GM12878 (cell line): ENCODE measurements at regions not wholly inside any gene's neighbourhood (a gene's known extent, or its start where the extent isn't known, plus 50 kb on each side); places are given as distances from the start of the nearest gene placed in this dataset.
"Not testable (repeated sequence)": the region's sequence is repeated elsewhere in the genome, so short reads cannot be mapped to it uniquely, and the experiment has no call there.

Experiments used
- ATF7 ChIP-seq: fragments of 450-650 bp; IDR thresholded peaks from 2 replicates; pipeline ENCODE4 v1.6.1; 2016; ENCODE audit warnings: low read depth, mild to moderate bottlenecking
- EP300 ChIP-seq, 2 experiments: fragments of 150-350 bp in 1 of 2; IDR thresholded peaks; 2 replicates each; pipeline ENCODE4 v1.6.1; 2011 to 2012; ENCODE audit warnings: low read depth in 2 of 2, low read length in 2 of 2, borderline replicate concordance in 1 of 2, improper control_type of control experiment in 1 of 2, inconsistent platforms in 1 of 2; ENCODE audit not compliant: control insufficient read depth in 1 of 2
- JUND ChIP-seq: IDR thresholded peaks from 2 replicates; pipeline ENCODE4 v1.6.1; 2012; ENCODE audit warnings: low read depth, mild to moderate bottlenecking, low read length, improper control_type of control experiment, moderate library complexity
- MEF2A ChIP-seq: IDR thresholded peaks from 2 replicates; pipeline ENCODE4 v1.6.1; 2011; ENCODE audit warnings: low read depth, mild to moderate bottlenecking, low read length, moderate library complexity; ENCODE audit not compliant: insufficient read depth
- POLR2A ChIP-seq: IDR thresholded peaks from 2 replicates; pipeline ENCODE4 v1.6.1; 2011; ENCODE audit warnings: low read depth, mild to moderate bottlenecking, low read length
- ZNF217 ChIP-seq: fragments of 450-650 bp; IDR thresholded peaks from 2 replicates; pipeline ENCODE4 v1.6.1; 2017; ENCODE audit warnings: antibody characterized with exemption, mild to moderate bottlenecking
- TF ChIP-seq, protein P1 (sequence below), 3 experiments: IDR thresholded peaks in 2 of 3; conservative IDR thresholded peaks in 1 of 3; 2 replicates each; pipeline ENCODE4 v1.5.1; 2011; ENCODE audit warnings: low read depth in 3 of 3, low read length in 3 of 3, mild to moderate bottlenecking in 3 of 3, control low read depth in 2 of 3, moderate library complexity in 2 of 3, inconsistent platforms in 1 of 3, mixed read lengths in 1 of 3; ENCODE audit not compliant: control insufficient read depth in 2 of 3, insufficient read depth in 1 of 3; ENCODE audit errors: extremely low read depth in 1 of 3

DNA sequence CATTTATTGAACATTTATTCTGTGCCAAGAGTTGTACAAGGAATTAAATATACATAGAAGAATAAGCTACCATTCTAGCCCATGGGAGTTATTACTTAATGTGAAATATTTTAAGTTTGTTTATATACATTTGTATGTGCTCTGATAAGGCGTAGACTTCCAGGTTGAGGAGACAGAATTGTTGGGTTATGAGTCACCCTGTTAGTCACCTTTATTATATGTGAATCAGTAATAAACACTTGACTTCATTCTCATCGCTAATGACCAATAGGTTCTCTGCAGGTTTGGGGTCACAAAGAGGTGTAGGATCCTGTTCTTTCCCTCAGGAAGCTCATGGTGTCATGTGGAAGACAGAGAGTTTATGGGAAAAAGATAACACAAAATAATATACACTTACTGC is 116.9 kb downstream of the SRGAP2 start:
- TF ChIP-seq, protein P1, sequence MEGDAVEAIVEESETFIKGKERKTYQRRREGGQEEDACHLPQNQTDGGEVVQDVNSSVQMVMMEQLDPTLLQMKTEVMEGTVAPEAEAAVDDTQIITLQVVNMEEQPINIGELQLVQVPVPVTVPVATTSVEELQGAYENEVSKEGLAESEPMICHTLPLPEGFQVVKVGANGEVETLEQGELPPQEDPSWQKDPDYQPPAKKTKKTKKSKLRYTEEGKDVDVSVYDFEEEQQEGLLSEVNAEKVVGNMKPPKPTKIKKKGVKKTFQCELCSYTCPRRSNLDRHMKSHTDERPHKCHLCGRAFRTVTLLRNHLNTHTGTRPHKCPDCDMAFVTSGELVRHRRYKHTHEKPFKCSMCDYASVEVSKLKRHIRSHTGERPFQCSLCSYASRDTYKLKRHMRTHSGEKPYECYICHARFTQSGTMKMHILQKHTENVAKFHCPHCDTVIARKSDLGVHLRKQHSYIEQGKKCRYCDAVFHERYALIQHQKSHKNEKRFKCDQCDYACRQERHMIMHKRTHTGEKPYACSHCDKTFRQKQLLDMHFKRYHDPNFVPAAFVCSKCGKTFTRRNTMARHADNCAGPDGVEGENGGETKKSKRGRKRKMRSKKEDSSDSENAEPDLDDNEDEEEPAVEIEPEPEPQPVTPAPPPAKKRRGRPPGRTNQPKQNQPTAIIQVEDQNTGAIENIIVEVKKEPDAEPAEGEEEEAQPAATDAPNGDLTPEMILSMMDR (IDR thresholded peaks at IDR 0.05 in 2 of 3, conservative IDR thresholded peaks at IDR 0.05 in 1 of 3; ENCODE audit: control insufficient read depth in 2 of 3, extremely low read depth in 1 of 3, insufficient read depth in 1 of 3, low read depth in 3 of 3, low read length in 3 of 3): not testable (repeated sequence)
- TF ChIP-seq JUND; EP300 (IDR thresholded peaks at IDR 0.05; ENCODE audit: borderline replicate concordance in 1 of 2, control insufficient read depth in 1 of 2, low read depth in 2 of 2, low read length in 2 of 2); ATF7; ZNF217; POLR2A; MEF2A: not testable (repeated sequence)
